ENCODE measurements at regions not wholly inside any gene's neighbourhood (a gene's known extent, or its start where the extent isn't known, plus 50 kb on each side); places are given as distances from the start of the nearest gene placed in this dataset.

GRCh38 chr13:47801555-47801954 lies 199.5 kb downstream of the SUCLA2 start:
- peak; percentile 9 for DNase-seq (ENCODE audit: low read depth)
- TF ChIP-seq POLR2A (IDR thresholded peaks at IDR 0.05; ENCODE audit: extremely low read depth, insufficient read length) (no peak), CTCF (IDR thresholded peaks at IDR 0.05; ENCODE audit: low read depth, low read length) (no peak), MYC (IDR thresholded peaks at IDR 0.05; ENCODE audit: low read depth, low read length) (no peak), MAX (IDR thresholded peaks at IDR 0.05; ENCODE audit: low read depth, low read length) (no peak)
- no peak overlapping the region for H3K4me3 ChIP-seq (ENCODE audit: low read depth, low read length)

- no peak overlapping the region for H3K4me3 ChIP-seq (ENCODE audit: low read depth, low read length)
- TF ChIP-seq MYC (IDR thresholded peaks at IDR 0.05; ENCODE audit: low read depth, low read length) (no peak), POLR2A (IDR thresholded peaks at IDR 0.05; ENCODE audit: extremely low read depth, insufficient read length) (no peak), MAX (IDR thresholded peaks at IDR 0.05; ENCODE audit: low read depth, low read length) (no peak), CTCF (IDR thresholded peaks at IDR 0.05; ENCODE audit: low read depth, low read length) (no peak)
- DNase-seq (ENCODE audit: low read depth), result no peak
These were observed 200.5 kb downstream of the SUCLA2 start for GRCh38 chr13:47800593-47800992.

GRCh38 chr13:47798906-47799305 lies 202.2 kb downstream of the SUCLA2 start:
- TF ChIP-seq MAX (IDR thresholded peaks at IDR 0.05; ENCODE audit: low read depth, low read length) (no peak), CTCF (IDR thresholded peaks at IDR 0.05; ENCODE audit: low read depth, low read length) (peak; percentile 30)
- H3K4me3 ChIP-seq (ENCODE audit: low read depth, low read length), result no peak overlapping the region
- DNase-seq (ENCODE audit: low read depth), result peak; percentile 44

GRCh38 chr13:47798194-47798593 lies 202.9 kb downstream of the SUCLA2 start:
- DNase-seq (ENCODE audit: low read depth), result no peak
- TF ChIP-seq POLR2A (IDR thresholded peaks at IDR 0.05; ENCODE audit: extremely low read depth, insufficient read length) (no peak), MYC (IDR thresholded peaks at IDR 0.05; ENCODE audit: low read depth, low read length) (no peak), MAX (IDR thresholded peaks at IDR 0.05; ENCODE audit: low read depth, low read length) (no peak), CTCF (IDR thresholded peaks at IDR 0.05; ENCODE audit: low read depth, low read length) (no peak)
- no peak overlapping the region for H3K4me3 ChIP-seq (ENCODE audit: low read depth, low read length)

- no peak for TF ChIP-seq POLR2A (IDR thresholded peaks at IDR 0.05; ENCODE audit: extremely low read depth, insufficient read length)
- TF ChIP-seq CTCF (IDR thresholded peaks at IDR 0.05; ENCODE audit: low read depth, low read length), result no peak
- no peak for TF ChIP-seq MAX (IDR thresholded peaks at IDR 0.05; ENCODE audit: low read depth, low read length)
- TF ChIP-seq MYC (IDR thresholded peaks at IDR 0.05; ENCODE audit: low read depth, low read length), result no peak
- H3K4me3 ChIP-seq (ENCODE audit: low read depth, low read length), result no peak overlapping the region
These were observed 204.3 kb downstream of the SUCLA2 start for GRCh38 chr13:47796816-47797215.

GRCh38 chr13:47794963-47795362 lies 206.1 kb downstream of the SUCLA2 start:
- DNase-seq (ENCODE audit: low read depth), result peak; percentile 35
- no peak for TF ChIP-seq MAX (IDR thresholded peaks at IDR 0.05; ENCODE audit: low read depth, low read length)
- no peak for TF ChIP-seq MYC (IDR thresholded peaks at IDR 0.05; ENCODE audit: low read depth, low read length)
- peak; percentile 77 for TF ChIP-seq CTCF (IDR thresholded peaks at IDR 0.05; ENCODE audit: low read depth, low read length)
- no peak overlapping the region for H3K4me3 ChIP-seq (ENCODE audit: low read depth, low read length)

More at GRCh38 chr13:47796816-47797215, 204.3 kb downstream of the SUCLA2 start:
- no peak for DNase-seq (ENCODE audit: low read depth)

All from NB4 (cell line).